PC-9 (cell line): ENCODE measurements at regions not wholly inside any gene's neighbourhood (a gene's known extent, or its start where the extent isn't known, plus 50 kb on each side); places are given as distances from the start of the nearest gene placed in this dataset.

ENCODE experiments used
- BruUV-seq: library from RNA; stranded (reverse); fragments of 400-500 nt; replicated peaks from 2 replicates; lab custom pipeline; 2021; lab: Mats Ljungman, UMichigan
- CTCF ChIA-PET: fragments of 300-600 bp; sonication (Branson Sonifier 250); formaldehyde crosslinking; loops from one replicate; lab custom pipeline; 2022; ENCODE audit warnings: antibody characterized with exemption; lab: Charles Lee
- POLR2A ChIA-PET: fragments of 300-600 bp; sonication (Branson Sonifier 250); formaldehyde crosslinking; loops from one replicate; lab custom pipeline; 2022; ENCODE audit warnings: antibody characterized with exemption; ENCODE audit not compliant: unreplicated experiment; lab: Charles Lee
- DNase-seq, 2 experiments: peaks; one replicate each; pipeline versions ENCODE4 v3.0.0 to v3.0.0-alpha.2; 2015 to 2022; ENCODE audit warnings: mixed read lengths in 1 of 2
- H2AFZ ChIP-seq: fragments of 200-600 bp; sonication (generic); 2 replicates; pipeline ENCODE4 v1.8.1; 2017; ENCODE audit warnings: antibody characterized with exemption
- H3F3A ChIP-seq: fragments of 200-600 bp; sonication (generic); 2 replicates; pipeline ENCODE4 v1.8.1; 2017; ENCODE audit warnings: antibody characterized with exemption, mild to moderate bottlenecking, low read depth; ENCODE audit not compliant: insufficient read depth
- H3K27ac ChIP-seq: fragments of 200-600 bp; sonication (generic); 2 replicates; pipeline ENCODE4 v1.6.1; 2016; ENCODE audit warnings: mixed run types
- H3K27me3 ChIP-seq: fragments of 200-600 bp; sonication (generic); 2 replicates; pipeline ENCODE4 v1.6.1; 2016; ENCODE audit warnings: low read depth, mixed run types; ENCODE audit not compliant: insufficient read depth
- H3K36me3 ChIP-seq: fragments of 200-600 bp; sonication (generic); 2 replicates; pipeline ENCODE4 v1.6.1; 2016; ENCODE audit warnings: low read depth, mixed run types
- H3K4me1 ChIP-seq: fragments of 200-600 bp; sonication (generic); replicated peaks from 2 replicates; pipeline ENCODE4 v1.6.1; 2016; ENCODE audit warnings: mixed run types; ENCODE audit not compliant: insufficient read depth
- H3K4me2 ChIP-seq: fragments of 200-600 bp; sonication (generic); 2 replicates; pipeline ENCODE4 v1.6.1; 2017; ENCODE audit warnings: mixed run types
- H3K4me3 ChIP-seq: fragments of 200-600 bp; sonication (generic); 2 replicates; pipeline ENCODE4 v1.6.1; 2016; ENCODE audit warnings: mixed run types
- H3K79me2 ChIP-seq: fragments of 200-600 bp; sonication (generic); 2 replicates; pipeline ENCODE4 v1.6.1; 2017; ENCODE audit warnings: low read depth, mixed run types
- H3K9me2 ChIP-seq: fragments of 200-600 bp; sonication (generic); 2 replicates; pipeline ENCODE4 v1.8.1; 2017; ENCODE audit warnings: mild to moderate bottlenecking; ENCODE audit not compliant: insufficient read depth
- H3K9me3 ChIP-seq: fragments of 200-600 bp; sonication (generic); 2 replicates; pipeline ENCODE4 v1.8.1; 2016; ENCODE audit warnings: low read depth; ENCODE audit not compliant: insufficient read depth
- H4K20me1 ChIP-seq: fragments of 200-600 bp; sonication (generic); 2 replicates; pipeline ENCODE4 v1.8.1; 2017; ENCODE audit not compliant: insufficient read depth
- CTCF ChIP-seq: fragments of 200-600 bp; sonication (generic); conservative IDR thresholded peaks from 2 replicates; pipeline ENCODE4 v1.6.1; 2017; ENCODE audit warnings: mixed run types, antibody characterized with exemption, mild to moderate bottlenecking, moderate library complexity
- EZH2 ChIP-seq: fragments of 200-600 bp; sonication (generic); IDR thresholded peaks from 2 replicates; pipeline ENCODE4 v1.8.0; 2017; ENCODE audit warnings: antibody characterized with exemption, low read depth
- intact Hi-C: fragments of 100-400 bp; cut with micrococcal nuclease; formaldehyde crosslinking; loops from one replicate; pipeline ENCODE4 v1.10.0; 2022; ENCODE audit not compliant: unreplicated experiment

GRCh38 chr12:98001430-98001829 is 514.0 kb upstream of the TMPO start:
- TF ChIP-seq EZH2 (no peak), CTCF (no peak)
- Histone ChIP-seq H3K27me3 (no peaks in the 10 kb centered on the region), H3K4me1 (no peaks in the 10 kb centered on the region), H3K9me3 (no peaks in the 10 kb centered on the region), H3K4me2 (no peak overlapping the region), H3K9me2 (no peaks in the 10 kb centered on the region), H3K27ac (no peak overlapping the region), H3K36me3 (no peaks in the 10 kb centered on the region), H3K79me2 (no peaks in the 10 kb centered on the region), H4K20me1 (no peaks in the 10 kb centered on the region), H2AFZ (no peak overlapping the region), H3F3A (no peaks in the 10 kb centered on the region), H3K4me3 (no peak overlapping the region)
- intact Hi-C loops = no loop called here
- DNase-seq = no peak
- BruUV-seq = no TSS peak
- ChIA-PET POLR2A (no interaction called here), CTCF (no interaction called here)

GRCh38 chr12:98002887-98003493 is 512.4 kb upstream of the TMPO start:
- H3K4me3 ChIP-seq = no peak overlapping the region
- H3K27me3 ChIP-seq = no peaks in the 10 kb centered on the region
- H3K9me3 ChIP-seq = no peaks in the 10 kb centered on the region
- H4K20me1 ChIP-seq = no peaks in the 10 kb centered on the region
- H3K9me2 ChIP-seq = no peaks in the 10 kb centered on the region
- intact Hi-C loops = no loop called here
- H3K27ac ChIP-seq = no peak overlapping the region
- H2AFZ ChIP-seq = no peak overlapping the region
- no peaks in the 10 kb centered on the region for H3K36me3 ChIP-seq
- H3K4me2 ChIP-seq = no peak overlapping the region
- BruUV-seq = no TSS peak
- no peaks in the 10 kb centered on the region for H3K4me1 ChIP-seq
- no peak for TF ChIP-seq EZH2
- TF ChIP-seq CTCF = peak; percentile 58
- H3F3A ChIP-seq = no peaks in the 10 kb centered on the region
- ChIA-PET POLR2A (no interaction called here), CTCF (no interaction called here)
- H3K79me2 ChIP-seq = no peaks in the 10 kb centered on the region
- DNase-seq = no peak

- CTCF ChIA-PET = no interaction called here
- no peaks in the 10 kb centered on the region for H3K4me1 ChIP-seq
- no peaks in the 10 kb centered on the region for H3F3A ChIP-seq
- no TSS peak for BruUV-seq
- no peaks in the 10 kb centered on the region for H3K79me2 ChIP-seq
- H3K4me2 ChIP-seq = no peak overlapping the region
- intact Hi-C loops = no loop called here
- H3K36me3 ChIP-seq = no peaks in the 10 kb centered on the region
- H2AFZ ChIP-seq = no peak overlapping the region
- POLR2A ChIA-PET = no interaction called here
- H3K9me2 ChIP-seq = no peaks in the 10 kb centered on the region
- DNase-seq = no peak
- no peaks in the 10 kb centered on the region for H4K20me1 ChIP-seq
- H3K9me3 ChIP-seq = no peaks in the 10 kb centered on the region
- H3K27ac ChIP-seq = no peak overlapping the region
- TF ChIP-seq EZH2 = no peak
- TF ChIP-seq CTCF = no peak
- H3K27me3 ChIP-seq = no peaks in the 10 kb centered on the region
- H3K4me3 ChIP-seq = no peak overlapping the region
These were observed 507.4 kb upstream of the TMPO start for GRCh38 chr12:98007963-98008362.
